Stimulated activated CD4-positive, alpha-beta T cell treated with anti-CD3 and anti-CD28 coated beads, Interleukin-1b, Interleukin-23, amount 100 ng/mL, for 48 hours (primary cell): ENCODE measurements at regions not wholly inside any gene's neighbourhood (a gene's known extent, or its start where the extent isn't known, plus 50 kb on each side); places are given as distances from the start of the nearest gene placed in this dataset.
"Not testable (repeated sequence)": the region's sequence is repeated elsewhere in the genome, so short reads cannot be mapped to it uniquely, and the experiment has no call there.

ENCODE experiments used
- DNase-seq: peaks from one replicate; pipeline ENCODE4 v3.0.0-alpha.2; 2020

DNA sequence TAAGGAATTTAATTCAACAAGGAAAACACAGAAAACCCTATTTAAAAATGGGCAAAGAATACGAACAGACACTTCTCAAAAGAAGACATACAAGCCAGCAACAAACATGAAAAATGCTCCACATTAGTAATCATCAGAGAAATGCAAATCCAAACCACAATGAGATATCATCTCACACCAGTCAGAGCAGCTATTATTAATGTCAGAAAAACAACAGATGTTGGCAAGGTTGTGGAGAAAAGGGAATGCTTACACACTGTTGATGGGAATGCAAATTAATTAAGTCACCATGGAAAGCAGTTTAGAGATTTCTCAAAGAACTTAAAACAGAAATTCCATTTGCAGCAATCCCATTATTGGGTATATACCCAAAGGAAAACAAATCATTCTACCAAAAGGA is 55.2 kb downstream of the GCC1 start:
- no peak for DNase-seq

DNA sequence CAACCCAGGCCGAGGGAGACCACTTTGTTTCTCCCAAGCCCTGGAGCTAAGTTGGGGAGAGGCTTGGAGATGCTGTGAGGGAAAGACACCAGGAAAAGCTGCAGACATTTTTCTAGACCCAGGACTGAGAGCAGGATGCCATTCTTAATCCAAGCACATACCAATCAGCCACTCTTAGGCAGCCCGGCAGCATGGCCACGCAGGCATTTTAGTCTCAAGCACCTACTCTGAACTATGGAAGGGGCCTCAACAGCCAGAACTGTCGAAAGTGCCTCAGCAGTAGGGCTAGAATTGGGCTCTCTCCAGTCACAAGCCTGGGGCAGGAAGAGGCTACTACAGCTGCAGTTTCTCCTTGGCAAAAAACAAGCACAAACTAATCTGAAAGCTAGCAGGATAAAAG is 57.8 kb downstream of the GCC1 start:
- DNase-seq, result no peak

DNA sequence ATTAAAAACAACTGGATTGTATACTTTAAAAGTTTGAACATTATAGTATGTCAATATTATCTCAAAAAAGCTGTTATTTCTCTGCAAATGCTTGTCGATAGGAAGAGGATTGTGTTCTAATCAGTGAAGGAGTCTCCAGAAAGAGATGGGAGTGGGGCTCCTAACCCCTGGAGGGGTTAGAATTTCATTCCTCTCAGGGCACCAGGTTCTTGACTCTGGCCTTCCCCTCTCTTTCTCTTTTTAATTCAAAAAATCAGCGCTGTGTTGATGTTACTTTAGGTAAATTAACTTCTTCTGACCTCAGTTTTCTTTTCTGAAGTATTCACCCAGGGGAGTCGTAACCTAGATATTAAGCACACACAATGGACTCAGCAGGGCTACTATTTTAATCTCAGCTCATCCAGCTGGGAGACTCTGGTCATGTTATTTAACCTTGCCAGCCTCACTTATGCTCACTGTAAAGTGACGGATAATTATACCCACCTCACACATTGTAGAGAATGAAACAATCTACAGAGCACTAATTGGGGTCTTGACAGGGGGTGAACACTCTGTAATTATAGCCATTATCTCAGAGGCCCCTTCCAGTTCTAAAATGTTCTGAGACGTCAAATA is 59.4 kb downstream of the GCC1 start:
- no peak for DNase-seq

DNA sequence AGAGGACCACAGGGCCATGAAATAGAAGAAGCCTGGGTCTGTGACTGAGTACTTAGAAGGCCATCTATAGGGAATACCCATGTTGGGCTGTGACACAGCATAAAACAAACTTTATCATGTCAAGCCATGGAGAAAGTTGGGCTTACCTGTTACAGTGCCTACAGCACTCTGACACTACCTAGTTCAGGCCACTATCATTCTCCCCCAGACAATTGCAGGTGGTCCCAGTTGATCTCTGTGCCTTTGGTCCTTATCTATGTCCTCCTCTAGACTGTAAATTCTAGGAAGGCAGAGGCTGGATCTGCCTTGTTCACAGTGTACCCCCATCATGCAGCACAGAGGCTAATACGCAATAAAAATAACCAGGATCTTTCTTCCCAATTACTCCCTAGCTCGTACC is 69.1 kb downstream of the GCC1 start:
- no peak for DNase-seq

DNA sequence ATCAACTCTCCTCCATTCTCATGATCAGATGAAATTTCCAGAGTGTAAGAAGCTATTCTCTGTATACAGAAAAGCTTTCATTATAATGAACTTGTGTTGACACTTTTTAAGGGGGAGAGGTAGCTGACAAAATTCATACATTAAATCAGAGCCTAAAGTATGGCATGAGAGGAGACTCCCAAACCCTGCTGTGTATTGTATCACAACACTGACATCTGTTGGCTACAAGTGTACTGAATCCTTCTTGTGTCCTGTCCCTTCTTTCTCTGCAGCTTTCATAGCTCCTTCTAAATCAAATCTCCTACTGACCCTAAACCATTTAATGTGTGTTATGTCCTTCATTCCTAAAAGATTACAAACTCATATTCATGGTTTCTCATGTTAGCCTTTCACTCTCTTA is 70.9 kb downstream of the GCC1 start:
- no peak for DNase-seq

DNA sequence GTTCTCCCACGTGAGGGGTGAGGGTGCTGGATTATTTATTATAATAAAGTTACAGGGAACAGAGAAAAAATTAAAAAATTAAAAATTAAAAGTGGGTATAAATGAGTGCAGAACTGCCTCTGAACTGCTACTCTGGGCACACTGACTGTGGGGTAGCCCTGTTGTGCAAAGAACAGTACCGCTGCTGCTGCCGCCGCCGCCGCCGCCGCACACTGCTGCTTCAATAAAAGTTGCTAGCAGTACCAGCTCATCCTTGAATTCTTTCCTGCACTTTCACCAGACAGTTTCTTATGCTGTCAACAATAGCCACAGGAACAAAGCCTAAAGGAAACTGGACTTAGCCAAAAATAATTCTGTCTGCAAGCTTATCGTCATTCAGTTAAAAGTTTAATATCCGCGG is 72.1 kb downstream of the GCC1 start:
- DNase-seq, result no peak

DNA sequence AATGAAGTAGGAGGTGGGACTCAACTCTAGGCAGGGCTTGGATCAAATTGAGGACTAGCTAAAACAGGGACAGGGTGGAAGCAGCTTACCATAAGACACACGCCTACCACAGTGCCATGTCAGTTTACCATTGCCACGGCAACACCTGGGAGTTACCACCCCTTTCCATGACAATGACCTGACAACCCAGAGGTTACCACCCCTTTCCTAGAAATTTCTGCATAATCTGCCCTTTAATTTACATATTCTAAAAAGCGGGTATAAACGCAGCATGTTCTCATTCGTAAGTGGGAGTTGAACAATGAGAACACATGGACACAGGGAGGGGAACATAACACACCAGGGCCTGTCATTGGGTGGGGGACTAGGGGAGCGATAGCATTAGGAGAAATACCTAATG is 72.7 kb downstream of the GCC1 start:
- DNase-seq, result no peak

DNA sequence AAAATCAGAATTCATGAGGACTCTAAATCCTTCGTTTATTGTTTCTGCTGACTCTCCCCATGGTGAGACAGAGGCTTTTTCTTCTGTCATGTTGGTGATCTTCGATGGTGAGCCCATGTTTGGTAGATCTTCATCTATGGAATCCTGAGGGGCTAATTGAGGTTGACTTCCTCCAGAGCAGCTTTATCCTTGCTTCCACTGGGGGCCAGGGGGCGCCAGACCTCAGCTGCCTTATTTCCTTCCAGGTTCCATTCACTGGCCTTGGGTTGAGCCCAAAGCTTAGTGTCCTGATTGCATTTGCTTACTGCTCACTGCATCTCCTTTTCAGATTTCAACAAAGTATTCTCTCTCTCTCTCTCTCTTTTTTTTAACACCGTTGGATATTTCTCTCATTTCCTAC is 80.7 kb downstream of the GCC1 start:
- DNase-seq, result no peak

DNA sequence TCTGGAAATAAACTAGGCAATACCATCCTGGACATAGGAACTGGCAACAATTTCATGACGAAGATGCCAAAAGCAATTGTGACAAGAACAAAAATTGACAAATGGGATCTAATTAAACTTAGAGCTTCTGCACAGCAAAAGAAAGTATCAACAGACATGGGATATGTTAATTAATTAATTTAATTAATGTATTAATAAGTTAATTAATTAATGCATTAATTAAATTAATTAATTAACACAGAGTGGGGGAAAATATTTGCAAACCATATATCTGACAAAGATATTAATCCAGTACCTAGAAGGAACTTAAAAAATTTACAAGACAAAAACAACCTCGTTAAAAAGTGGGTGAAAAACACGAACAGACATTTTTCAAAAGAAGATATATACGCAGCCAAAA is 83.6 kb downstream of the GCC1 start:
- DNase-seq, result no peak

DNA sequence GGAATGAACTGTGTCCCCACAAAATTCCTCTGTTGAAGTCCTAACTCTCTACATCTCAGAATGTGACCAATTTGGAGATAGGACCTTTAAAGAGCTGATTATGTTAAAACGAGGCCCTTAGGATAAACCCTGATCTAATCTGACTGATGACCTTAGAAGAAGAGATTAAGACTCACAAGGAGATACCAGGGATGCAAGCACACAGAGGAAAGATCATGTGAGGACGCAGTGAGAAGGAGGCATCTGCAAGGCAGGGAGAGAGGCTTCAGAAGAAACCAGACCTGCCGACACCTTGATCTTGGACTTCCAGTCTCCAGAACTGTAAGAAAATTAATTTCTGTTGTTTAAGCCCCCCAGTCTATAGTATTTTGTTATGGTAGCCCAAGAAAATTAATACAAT is 94.9 kb upstream of the ZNF800 start:
- no peak for DNase-seq

DNA sequence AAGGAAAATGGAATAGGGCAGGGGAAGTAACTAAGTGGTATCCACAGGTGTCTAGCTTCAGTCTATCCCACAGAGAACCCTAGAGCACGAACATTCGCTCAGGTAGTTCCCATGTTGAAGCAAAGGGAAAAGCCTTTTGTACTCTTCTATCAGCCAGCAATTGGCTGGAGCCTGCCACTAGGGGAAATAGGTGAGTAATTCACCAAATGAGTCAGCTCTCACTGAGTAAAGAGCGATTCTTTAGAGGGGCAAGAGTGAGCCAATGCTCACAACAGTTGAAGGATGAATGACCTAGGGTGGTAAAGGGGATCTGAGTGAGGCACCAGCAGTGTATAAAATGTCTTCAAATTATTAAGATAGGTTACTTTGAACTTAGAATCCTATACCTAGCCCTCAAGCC is 94.1 kb upstream of the ZNF800 start:
- no peak for DNase-seq

DNA sequence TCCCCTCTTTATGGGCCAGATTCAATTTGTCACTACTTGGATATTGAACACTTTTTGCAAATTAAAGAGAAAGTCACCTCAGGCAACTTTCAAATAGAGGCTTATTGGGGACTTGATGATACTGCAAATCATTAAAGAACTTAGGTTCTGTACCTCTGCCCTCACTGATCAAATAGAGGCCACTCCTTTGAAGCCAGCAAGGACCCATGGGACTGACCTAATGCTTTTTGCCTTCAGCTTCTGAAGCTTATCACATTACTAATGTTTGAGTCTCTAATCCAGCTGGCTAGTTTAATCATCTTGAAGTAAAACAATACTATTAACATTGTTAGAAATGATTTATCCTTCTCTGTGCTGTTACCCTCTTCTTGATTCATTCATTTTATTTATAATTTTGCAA is 93.0 kb upstream of the ZNF800 start:
- no peak for DNase-seq

DNA sequence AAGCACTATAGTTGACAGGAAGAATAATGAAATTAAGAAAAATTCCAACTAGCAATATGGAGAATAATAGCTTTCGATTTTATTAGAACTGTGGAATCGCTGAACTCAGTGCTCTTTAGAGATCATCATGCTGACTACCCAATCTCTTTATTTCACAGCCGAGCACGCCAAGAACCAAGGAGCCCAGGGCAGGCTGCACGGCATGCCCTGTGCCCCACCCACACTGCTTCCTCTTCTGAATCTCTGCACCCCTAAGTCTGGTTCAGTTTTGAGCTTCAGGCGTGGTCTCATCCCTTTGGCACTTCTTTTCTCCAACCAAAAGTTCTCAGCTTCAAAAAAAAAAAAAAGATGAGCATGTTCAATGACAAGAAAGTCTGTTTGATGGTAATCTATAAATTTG is 92.4 kb upstream of the ZNF800 start:
- no peak for DNase-seq

DNA sequence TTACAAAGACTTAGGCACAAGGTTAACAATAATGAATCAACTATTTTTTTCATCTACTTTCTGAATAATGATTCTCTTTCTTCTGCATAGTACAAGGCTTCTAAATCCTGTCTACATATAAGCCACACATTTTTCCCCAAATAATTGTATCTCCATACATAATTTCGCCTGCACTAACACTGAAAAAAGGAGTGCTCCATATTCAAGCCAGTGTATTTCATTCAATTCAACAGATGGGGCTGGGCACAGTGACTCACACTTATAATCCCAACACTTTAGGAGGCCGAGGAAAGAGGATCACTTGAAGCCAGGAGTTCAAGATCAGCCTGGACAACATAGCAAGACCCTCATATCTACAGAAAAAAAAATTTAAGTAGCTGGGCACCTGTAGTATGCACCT is 86.0 kb upstream of the ZNF800 start:
- no peak for DNase-seq

DNA sequence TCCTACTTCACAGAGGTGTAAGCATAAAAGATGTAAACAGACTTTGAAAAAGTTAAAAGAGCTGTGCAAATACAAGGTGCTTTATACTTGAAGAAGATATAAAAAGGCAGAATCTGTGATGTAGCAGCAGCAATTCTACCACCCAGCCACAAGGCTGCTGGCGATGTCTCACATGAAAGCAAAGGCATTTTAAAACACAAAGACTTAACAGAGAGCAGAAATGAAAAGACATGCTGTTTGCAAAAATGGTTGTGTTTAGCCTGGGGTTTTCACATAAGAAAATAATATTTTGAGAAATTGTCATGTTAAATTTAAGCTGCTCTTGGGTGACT is 85.5 kb upstream of the ZNF800 start:
- no peak for DNase-seq

DNA sequence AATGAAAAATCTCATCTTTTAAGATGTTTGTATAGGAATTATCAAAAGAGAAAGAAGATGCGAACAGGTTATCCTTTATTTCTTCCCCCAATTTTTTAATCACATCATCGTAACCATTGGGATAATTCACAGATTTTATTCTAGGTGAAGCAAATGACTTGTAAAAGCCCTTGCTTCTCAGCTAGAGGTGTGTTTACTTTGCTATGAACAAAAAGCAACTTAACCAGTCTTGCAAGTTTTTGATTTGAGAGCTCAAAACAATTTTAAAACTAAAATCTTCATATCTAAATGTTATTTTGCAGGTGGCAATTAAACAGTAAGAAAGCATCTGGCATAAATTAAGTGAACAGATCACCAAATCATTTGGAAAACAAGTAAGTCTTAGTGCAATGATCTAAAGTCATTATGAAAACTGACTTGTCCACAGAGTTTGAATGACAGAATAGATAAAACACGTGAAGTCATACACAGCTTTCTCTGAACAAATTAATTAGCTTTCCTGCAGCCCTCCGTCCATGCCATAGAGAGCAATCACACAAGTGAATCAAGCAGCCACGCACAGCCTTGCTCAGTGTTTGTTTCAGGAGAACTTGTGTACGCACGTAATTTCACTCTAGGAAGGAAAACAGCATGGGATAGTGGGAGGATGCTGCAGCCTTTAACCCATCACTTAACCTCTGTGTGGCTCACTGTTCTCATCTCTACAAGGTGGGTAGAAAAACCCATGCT is 85.0 kb upstream of the ZNF800 start:
- DNase-seq, result no peak

DNA sequence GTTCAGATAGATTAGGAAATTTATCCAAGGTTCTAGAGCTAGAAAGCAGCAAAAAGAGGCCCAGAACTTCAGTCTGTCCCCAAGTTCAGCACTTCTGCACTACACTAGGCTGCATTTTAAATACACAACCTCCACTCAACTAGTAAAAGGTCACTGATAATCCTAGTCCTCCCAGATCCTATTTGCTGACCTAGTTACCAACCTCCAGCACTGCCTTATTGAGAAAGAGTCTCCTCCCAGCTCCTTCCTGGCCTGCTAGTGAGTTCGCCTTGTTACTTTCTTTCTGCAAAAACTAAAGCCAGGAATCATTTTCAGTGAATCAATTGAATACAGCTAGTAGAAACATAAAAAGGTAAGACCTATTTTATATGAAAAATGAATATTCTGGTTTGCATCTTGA is 84.1 kb upstream of the ZNF800 start:
- no peak for DNase-seq

DNA sequence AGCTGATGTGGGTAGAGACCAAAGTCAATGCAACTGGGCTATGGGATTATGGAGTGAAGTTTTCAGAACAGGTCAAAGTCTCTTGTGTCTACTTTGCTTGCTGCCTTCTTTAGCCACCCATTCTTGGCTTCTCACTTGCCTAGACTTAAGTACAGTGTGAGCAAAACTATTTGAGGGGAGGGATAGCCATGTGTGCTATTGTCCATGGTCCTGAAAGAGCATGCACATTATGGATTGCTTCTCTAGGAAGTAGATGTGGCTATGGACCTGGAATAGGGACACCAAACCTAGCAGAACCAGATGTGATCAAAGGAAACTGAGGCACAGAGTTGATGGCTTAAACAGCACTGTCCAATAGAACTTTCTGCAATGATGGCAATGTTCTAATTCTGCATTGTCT is 81.9 kb upstream of the ZNF800 start:
- no peak for DNase-seq

DNA sequence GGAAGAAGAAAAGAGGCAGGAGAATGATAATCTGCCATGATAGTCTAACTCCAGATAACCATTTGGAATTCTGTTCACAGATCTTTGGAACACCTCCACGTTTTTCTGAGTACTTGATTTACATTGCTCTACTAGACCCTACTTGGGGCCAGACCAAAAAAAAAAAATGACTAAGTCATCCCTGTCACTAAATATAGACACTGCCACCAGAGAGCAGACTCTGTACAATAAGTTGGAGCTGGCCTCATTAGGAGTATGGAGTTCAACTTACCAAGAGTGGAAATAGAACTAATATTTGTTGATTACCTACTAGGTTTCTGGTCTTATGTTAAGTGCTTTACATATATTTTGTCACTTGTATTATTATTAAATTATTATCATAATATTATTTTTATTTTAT is 80.9 kb upstream of the ZNF800 start:
- no peak for DNase-seq

DNA sequence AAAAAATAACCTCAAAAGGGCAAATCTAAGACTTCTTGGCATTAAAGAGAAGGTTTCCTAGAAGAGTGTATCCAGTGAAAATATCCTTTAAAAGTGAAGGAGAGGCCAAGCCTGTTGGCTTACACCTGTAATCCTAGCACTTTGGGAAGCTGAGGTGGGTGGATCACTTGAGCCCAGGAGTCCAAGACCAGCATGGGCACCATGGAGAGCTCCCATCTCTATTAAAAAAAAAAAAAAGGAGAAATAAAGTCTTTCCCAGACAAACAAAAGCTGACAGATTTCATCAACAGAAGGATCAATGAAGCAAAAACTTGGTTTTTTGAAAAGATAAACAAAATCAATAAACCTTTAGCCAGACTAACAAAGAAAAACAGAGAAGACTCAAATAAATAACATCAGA is 67.6 kb upstream of the ZNF800 start:
- no peak for DNase-seq

DNA sequence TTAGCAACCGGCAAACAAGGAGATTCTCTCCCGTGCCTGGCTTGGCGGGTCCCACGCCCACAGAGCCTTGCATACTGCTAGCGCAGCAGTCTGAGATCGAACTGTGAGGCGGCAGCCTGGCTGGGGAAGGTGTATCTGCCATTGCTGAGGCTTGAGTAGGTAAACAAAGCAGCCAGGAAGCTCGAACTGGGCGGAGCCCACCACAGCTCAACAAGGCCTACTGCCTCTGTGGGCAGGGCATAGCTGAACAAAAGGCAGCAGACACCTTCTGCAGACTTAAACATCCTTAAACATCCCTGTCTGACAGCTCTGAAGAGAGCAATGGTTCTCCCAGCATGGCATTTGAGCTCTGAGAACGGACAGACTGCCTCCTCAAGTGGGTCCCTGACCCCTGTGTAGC is 58.8 kb upstream of the ZNF800 start:
- DNase-seq, result not testable (repeated sequence)

DNA sequence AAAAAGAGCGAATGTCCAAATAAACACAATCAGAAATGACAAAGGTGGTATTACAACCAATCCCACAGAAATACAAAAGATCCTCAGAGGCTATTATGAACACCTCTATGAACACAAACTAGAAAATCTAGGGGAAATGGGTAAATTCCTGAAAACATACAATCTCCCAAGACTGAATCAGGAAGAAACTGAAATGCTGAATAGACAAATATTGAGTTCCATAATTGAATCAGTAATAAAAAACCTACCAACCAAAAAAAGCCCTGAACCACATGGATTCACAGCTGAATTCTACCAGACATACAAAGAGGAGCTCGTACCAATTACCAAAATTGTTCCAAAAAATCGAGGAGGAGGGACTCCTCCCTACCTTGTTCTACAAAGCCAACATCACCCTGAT is 56.1 kb upstream of the ZNF800 start:
- DNase-seq, result no peak

DNA sequence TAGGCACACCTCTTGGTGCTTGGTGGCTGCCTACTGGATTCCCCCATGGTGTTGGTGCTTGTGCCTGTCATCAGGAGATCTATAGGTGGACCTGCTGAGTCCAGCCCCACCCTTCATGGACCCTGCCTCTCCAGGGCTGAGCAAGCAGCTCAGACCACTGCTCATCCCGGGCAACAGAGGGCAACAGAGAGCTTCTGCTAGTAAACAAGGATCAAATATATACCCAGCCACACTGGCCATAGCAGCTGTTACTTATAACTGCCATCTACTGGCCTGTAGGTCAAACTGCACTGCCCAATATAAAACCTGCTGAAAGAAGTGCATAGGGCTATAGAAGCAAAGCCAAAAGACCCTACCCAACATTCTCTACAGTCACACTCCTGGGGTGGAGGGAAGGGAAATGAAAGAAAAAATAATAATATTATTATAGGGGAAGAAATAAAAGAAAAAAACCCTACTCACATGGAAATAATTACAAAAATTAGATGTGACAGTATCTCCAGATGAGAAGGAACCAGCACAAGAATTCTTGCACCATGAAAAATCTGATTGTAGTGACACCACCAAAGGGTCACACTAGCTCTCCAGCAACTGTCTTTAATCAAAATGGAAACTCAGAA is 54.9 kb upstream of the ZNF800 start:
- peak; percentile 56 for DNase-seq

DNA sequence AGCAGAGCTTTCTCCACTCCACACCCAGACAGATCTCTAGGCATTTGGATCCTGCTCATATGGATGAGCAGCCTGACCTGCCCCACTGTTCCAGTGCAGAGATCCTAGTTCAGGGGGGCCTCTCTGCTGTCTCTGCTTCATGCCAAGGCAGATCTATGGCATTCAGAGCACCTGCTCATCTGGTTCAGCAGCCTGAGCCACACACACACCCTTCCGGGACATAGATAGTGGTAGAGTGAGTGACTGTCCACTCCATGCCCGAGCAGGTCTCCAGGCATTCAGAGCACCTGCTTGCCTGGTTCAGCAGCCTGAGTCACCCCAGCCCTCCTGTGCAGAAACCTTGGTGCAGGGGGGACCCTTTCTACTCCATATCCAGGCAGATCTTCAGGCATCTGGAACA is 54.3 kb upstream of the ZNF800 start:
- DNase-seq, result no peak
